ENCODE measurements at regions not wholly inside any gene's neighbourhood (a gene's known extent, or its start where the extent isn't known, plus 50 kb on each side); places are given as distances from the start of the nearest gene placed in this dataset.

GRCh38 chr4:145375416-145375815, 106.2 kb upstream of the SMAD1 start:
- Histone ChIP-seq H3K36me3 (no peaks in the 10 kb centered on the region), H3K27me3 (no peaks in the 10 kb centered on the region), H3K4me1 (no peaks in the 10 kb centered on the region), H3K9me3 (no peaks in the 10 kb centered on the region), H3K4me3 (no peak overlapping the region), H3K27ac (no peak overlapping the region)
- intact Hi-C loops (cut with DNase I; ENCODE audit: low total_unique reads) = no loop called here
- TF ChIP-seq POLR2A (IDR thresholded peaks at IDR 0.05) (no peak), CTCF (IDR thresholded peaks at IDR 0.05) (no peak), POLR2AphosphoS5 (IDR thresholded peaks at IDR 0.05) (no peak), EP300 (IDR thresholded peaks at IDR 0.05) (no peak)
- WGBS, 5 donors = 89 to 97% (median 96%) methylated on average over 20 of the region's 20 CpGs
- no peak for DNase-seq

- Histone ChIP-seq H3K4me3 (no peak overlapping the region), H3K4me1 (no peaks in the 10 kb centered on the region), H3K36me3 (no peaks in the 10 kb centered on the region), H3K27me3 (no peaks in the 10 kb centered on the region), H3K9me3 (no peaks in the 10 kb centered on the region), H3K27ac (no peak overlapping the region)
- TF ChIP-seq EP300 (IDR thresholded peaks at IDR 0.05) (no peak), POLR2A (IDR thresholded peaks at IDR 0.05) (no peak), CTCF (IDR thresholded peaks at IDR 0.05) (no peak), POLR2AphosphoS5 (IDR thresholded peaks at IDR 0.05) (no peak)
- intact Hi-C loops (cut with DNase I; ENCODE audit: low total_unique reads) = no loop called here
- WGBS, 5 donors = 58 to 73% (median 64%) methylated on average over 4 of the region's 4 CpGs
- DNase-seq = no peak
These were observed 129.1 kb upstream of the SMAD1 start for GRCh38 chr4:145352438-145353145.

- H3K27me3 ChIP-seq = no peaks in the 10 kb centered on the region
- intact Hi-C loops (cut with DNase I; ENCODE audit: low total_unique reads) = no loop called here
- WGBS, 5 donors = 89 to 100% (median 91%) methylated on average over 1 of the region's 1 CpG
These were observed 129.7 kb upstream of the SMAD1 start for GRCh38 chr4:145351922-145352321.

GRCh38 chr4:145351162-145351561, 130.5 kb upstream of the SMAD1 start:
- no peaks in the 10 kb centered on the region for H3K36me3 ChIP-seq
- no peak for DNase-seq
- 77 to 87% (median 80%) methylated on average over 2 of the region's 2 CpGs for WGBS, 5 donors
- intact Hi-C loops (cut with DNase I; ENCODE audit: low total_unique reads) = no loop called here
- H3K27me3 ChIP-seq = no peaks in the 10 kb centered on the region
- no peak for TF ChIP-seq POLR2A (IDR thresholded peaks at IDR 0.05)
- TF ChIP-seq EP300 (IDR thresholded peaks at IDR 0.05) = no peak
- no peak for TF ChIP-seq CTCF (IDR thresholded peaks at IDR 0.05)
- no peak for TF ChIP-seq POLR2AphosphoS5 (IDR thresholded peaks at IDR 0.05)
- no peak overlapping the region for H3K4me3 ChIP-seq
- no peaks in the 10 kb centered on the region for H3K9me3 ChIP-seq
- no peaks in the 10 kb centered on the region for H3K4me1 ChIP-seq
- H3K27ac ChIP-seq = no peak overlapping the region

More at GRCh38 chr4:145351922-145352321, 129.7 kb upstream of the SMAD1 start:
- H3K4me3 ChIP-seq = no peak overlapping the region
- no peaks in the 10 kb centered on the region for H3K4me1 ChIP-seq
- DNase-seq = no peak
- no peaks in the 10 kb centered on the region for H3K36me3 ChIP-seq
- H3K27ac ChIP-seq = no peak overlapping the region
- no peaks in the 10 kb centered on the region for H3K9me3 ChIP-seq
- no peak for TF ChIP-seq POLR2A (IDR thresholded peaks at IDR 0.05)
- no peak for TF ChIP-seq POLR2AphosphoS5 (IDR thresholded peaks at IDR 0.05)
- TF ChIP-seq EP300 (IDR thresholded peaks at IDR 0.05) = no peak
- no peak for TF ChIP-seq CTCF (IDR thresholded peaks at IDR 0.05)

Data from stomach (tissue), 8 donors.